ENCODE measurements at regions not wholly inside any gene's neighbourhood (a gene's known extent, or its start where the extent isn't known, plus 50 kb on each side); places are given as distances from the start of the nearest gene placed in this dataset.
A peak's percentile ranks its signal among the peaks of the same experiment; 100 is the strongest.
"Not testable (repeated sequence)": the region's sequence is repeated elsewhere in the genome, so short reads cannot be mapped to it uniquely, and the experiment has no call there.

DNA sequence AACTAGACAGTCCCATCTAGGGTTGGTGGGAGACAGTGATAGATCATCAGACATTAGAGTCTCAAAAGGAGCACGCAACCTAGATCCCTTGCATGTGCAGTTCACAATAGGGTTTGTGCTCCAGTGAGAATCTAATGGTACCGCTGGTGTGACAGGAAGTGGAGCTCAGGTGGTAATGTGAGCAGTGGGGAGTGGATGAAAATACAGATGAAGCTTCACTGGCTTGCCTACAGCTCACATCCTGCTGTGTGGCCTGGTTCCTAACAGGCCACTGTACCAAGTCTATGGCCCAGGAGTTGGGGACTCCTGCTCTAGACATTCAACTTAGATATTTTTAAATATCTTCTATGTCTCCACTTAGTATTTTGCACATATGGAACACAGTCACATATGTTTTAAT is 231.1 kb upstream of the NRIP1 start:
- peaks cover 10% of the 10 kb centered on the region for H3K4me1 ChIP-seq
- no peaks in the 10 kb centered on the region for H3K27me3 ChIP-seq (ENCODE audit: insufficient read depth in 3 of 3, low read length in 2 of 3)
- intact Hi-C loops (cut with DNase I), result no loop called here
- no peak overlapping the region for H3K4me3 ChIP-seq
- TF ChIP-seq, protein P1, sequence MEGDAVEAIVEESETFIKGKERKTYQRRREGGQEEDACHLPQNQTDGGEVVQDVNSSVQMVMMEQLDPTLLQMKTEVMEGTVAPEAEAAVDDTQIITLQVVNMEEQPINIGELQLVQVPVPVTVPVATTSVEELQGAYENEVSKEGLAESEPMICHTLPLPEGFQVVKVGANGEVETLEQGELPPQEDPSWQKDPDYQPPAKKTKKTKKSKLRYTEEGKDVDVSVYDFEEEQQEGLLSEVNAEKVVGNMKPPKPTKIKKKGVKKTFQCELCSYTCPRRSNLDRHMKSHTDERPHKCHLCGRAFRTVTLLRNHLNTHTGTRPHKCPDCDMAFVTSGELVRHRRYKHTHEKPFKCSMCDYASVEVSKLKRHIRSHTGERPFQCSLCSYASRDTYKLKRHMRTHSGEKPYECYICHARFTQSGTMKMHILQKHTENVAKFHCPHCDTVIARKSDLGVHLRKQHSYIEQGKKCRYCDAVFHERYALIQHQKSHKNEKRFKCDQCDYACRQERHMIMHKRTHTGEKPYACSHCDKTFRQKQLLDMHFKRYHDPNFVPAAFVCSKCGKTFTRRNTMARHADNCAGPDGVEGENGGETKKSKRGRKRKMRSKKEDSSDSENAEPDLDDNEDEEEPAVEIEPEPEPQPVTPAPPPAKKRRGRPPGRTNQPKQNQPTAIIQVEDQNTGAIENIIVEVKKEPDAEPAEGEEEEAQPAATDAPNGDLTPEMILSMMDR (IDR thresholded peaks at IDR 0.05), result no peak
- ATAC-seq (no peak), DNase-seq (no peak)
- H3K36me3 ChIP-seq (ENCODE audit: insufficient read depth in 1 of 2, low read depth in 1 of 2), result no peaks in the 10 kb centered on the region
- WGBS, 3 donors, result 84 to 100% (median 94%) methylated on average over 2 of the region's 2 CpGs
- no peak overlapping the region for H3K27ac ChIP-seq
- H3K9me3 ChIP-seq, result no peaks in the 10 kb centered on the region

DNA sequence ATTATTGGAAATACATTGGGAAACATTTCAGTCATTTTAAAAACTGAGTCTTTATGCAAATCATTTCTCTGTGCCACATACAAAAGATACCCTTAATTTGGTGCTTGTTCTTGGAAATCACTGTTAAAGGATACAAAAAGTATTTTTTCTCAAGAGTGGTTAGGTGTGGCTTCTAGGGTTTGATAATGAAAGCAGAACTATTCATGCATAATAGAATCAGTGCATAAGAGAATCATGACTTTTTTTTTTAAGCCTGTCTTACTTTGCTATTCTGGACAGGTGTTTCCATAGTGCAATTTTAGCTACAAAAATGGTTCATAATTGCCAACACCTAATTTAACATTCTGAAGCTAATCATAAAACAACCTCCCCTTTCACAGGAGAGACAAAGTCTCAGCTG is 233.0 kb upstream of the NRIP1 start:
- Histone ChIP-seq H3K9me3 (no peaks in the 10 kb centered on the region), H3K4me3 (no peak overlapping the region), H3K4me1 (peaks cover 18% of the 10 kb centered on the region), H3K27ac (no peak overlapping the region), H3K36me3 (ENCODE audit: insufficient read depth in 1 of 2, low read depth in 1 of 2) (no peaks in the 10 kb centered on the region), H3K27me3 (ENCODE audit: insufficient read depth in 3 of 3, low read length in 2 of 3) (no peaks in the 10 kb centered on the region)
- TF ChIP-seq, protein P1 (IDR thresholded peaks at IDR 0.05), result no peak
- DNase-seq, result no peak
- no peak for ATAC-seq
- intact Hi-C loops (cut with DNase I), result no loop called here

- TF ChIP-seq, protein P1 (IDR thresholded peaks at IDR 0.05), result no peak
- Histone ChIP-seq H3K27ac (no peak overlapping the region), H3K9me3 (no peaks in the 10 kb centered on the region), H3K36me3 (ENCODE audit: insufficient read depth in 1 of 2, low read depth in 1 of 2) (no peaks in the 10 kb centered on the region), H3K4me1 (peaks cover 18% of the 10 kb centered on the region), H3K27me3 (ENCODE audit: insufficient read depth in 3 of 3, low read length in 2 of 3) (no peaks in the 10 kb centered on the region), H3K4me3 (no peak overlapping the region)
- no peak for ATAC-seq
- intact Hi-C loops (cut with DNase I), result no loop called here
- DNase-seq, result no peak
- 76 to 81% (median 78%) methylated on average over 4 of the region's 4 CpGs for WGBS, 3 donors
Observed at GRCh38 chr21:15298306-15298705, 233.5 kb upstream of the NRIP1 start.

DNA sequence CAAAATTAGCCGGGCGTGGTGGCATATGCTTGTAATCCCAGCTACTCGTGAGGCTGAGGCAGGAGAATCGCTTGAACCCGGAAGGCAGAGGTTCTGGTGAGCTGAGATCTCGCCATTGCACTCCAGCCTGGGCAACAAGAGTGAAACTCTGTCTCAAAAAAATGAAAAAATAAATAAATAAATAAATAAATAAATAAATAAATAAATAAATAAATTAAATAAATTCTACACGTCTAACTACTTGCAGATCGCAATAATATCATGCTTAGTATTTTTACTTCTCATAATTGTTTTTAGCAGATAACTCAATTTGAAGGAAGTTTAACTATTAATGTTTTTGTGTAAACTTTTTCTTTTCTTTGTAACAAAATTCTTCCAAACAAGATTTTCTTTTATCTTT is 234.0 kb upstream of the NRIP1 start:
- H3K27ac ChIP-seq; intact Hi-C loops (cut with DNase I); H3K27me3 ChIP-seq (ENCODE audit: insufficient read depth in 3 of 3, low read length in 2 of 3); H3K36me3 ChIP-seq (ENCODE audit: insufficient read depth in 1 of 2, low read depth in 1 of 2); H3K4me3 ChIP-seq; DNase-seq; H3K9me3 ChIP-seq; ATAC-seq: not testable (repeated sequence)
- 97% methylated on average over 8 of the region's 8 CpGs for WGBS, 3 donors
- H3K4me1 ChIP-seq, result peaks cover 18% of the 10 kb centered on the region

DNA sequence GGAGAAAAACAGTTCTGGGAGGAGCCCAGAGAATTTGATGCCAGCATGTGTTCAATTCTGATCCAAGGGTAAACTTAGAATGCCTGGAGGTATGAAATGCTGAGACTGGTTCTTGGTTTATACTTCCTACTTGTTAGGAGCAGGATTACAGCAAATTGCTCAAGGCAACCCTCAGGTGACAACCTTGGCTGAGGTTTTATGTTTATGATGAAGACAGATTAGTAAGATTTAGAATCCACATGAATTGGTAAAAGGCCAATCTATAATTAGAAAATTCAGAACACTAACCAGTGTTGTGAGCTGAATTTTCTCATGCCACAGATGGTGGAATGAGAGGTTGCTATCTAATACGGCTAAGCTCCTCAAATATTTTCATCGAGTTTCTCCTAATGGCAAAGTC is 235.3 kb upstream of the NRIP1 start:
- 24 to 57% (median 34%) methylated on average over 2 of the region's 2 CpGs for WGBS, 3 donors
- ATAC-seq, result peak in 3 of 4 donors; percentile 42 to 70 (median 65)
- Histone ChIP-seq H3K36me3 (ENCODE audit: insufficient read depth in 1 of 2, low read depth in 1 of 2) (no peaks in the 10 kb centered on the region), H3K4me1 (peaks cover 18% of the 10 kb centered on the region), H3K27ac (peak overlapping the region; percentile 47), H3K4me3 (no peak overlapping the region), H3K27me3 (ENCODE audit: insufficient read depth in 3 of 3, low read length in 2 of 3) (no peaks in the 10 kb centered on the region), H3K9me3 (no peaks in the 10 kb centered on the region)
- intact Hi-C loops (cut with DNase I), result loop anchor here in 1 of 2 donors (10.0 kb wide), 2 partner anchors 145 to 185 kb away; no protein-coding TSS in a partner anchor
- TF ChIP-seq, protein P1 (IDR thresholded peaks at IDR 0.05), result no peak
- DNase-seq, result no peak
